Activated CD8-positive, alpha-beta T cell treated with anti-CD3 and anti-CD28 coated beads, Interleukin-2, amount 10 ng/mL, durations not matched to agents 7 days and 5 days (primary cell): ENCODE measurements at regions not wholly inside any gene's neighbourhood (a gene's known extent, or its start where the extent isn't known, plus 50 kb on each side); places are given as distances from the start of the nearest gene placed in this dataset.

ENCODE experiments used
- ATAC-seq: fragments of 150-1000 bp; cut with Tn5 transposase; one replicate; pipeline ENCODE4 v1.10.0; 2021; ENCODE audit warnings: moderate library complexity
- CTCF ChIA-PET: fragments of 350-600 bp; sonication (Branson Sonifier 250); formaldehyde crosslinking; loops from one replicate; lab custom pipeline; 2021; ENCODE audit warnings: antibody characterized with exemption; lab: Charles Lee
- POLR2A ChIA-PET: fragments of 350-600 bp; sonication (Branson Sonifier 250); formaldehyde crosslinking; loops from one replicate; lab custom pipeline; 2021; ENCODE audit warnings: antibody characterized with exemption; lab: Charles Lee
- DNase-seq: peaks from one replicate; pipeline ENCODE4 v3.0.0-alpha.2; 2020
- H3K27ac Mint-ChIP-seq: one replicate; pipeline ENCODE4 v1.8.0; 2021; ENCODE audit warnings: mild to moderate bottlenecking, mixed read lengths
- H3K27me3 Mint-ChIP-seq: one replicate; pipeline ENCODE4 v1.8.0; 2021; ENCODE audit warnings: low read depth, mixed read lengths
- H3K36me3 Mint-ChIP-seq: one replicate; pipeline ENCODE4 v1.8.0; 2021; ENCODE audit warnings: low read depth, mixed read lengths
- H3K4me1 Mint-ChIP-seq: one replicate; pipeline ENCODE4 v1.8.0; 2021; ENCODE audit warnings: low read depth, mixed read lengths
- H3K4me3 Mint-ChIP-seq: one replicate; pipeline ENCODE4 v1.8.0; 2021; ENCODE audit warnings: mild to moderate bottlenecking, mixed read lengths
- H3K9me3 Mint-ChIP-seq: one replicate; pipeline ENCODE4 v1.8.0; 2022; ENCODE audit warnings: mixed read lengths; ENCODE audit not compliant: insufficient read depth

- DNase-seq (no peak), ATAC-seq (no peak)
- no peaks in the 10 kb centered on the region for H3K9me3 Mint-ChIP-seq
- ChIA-PET POLR2A (no interaction called here), CTCF (no interaction called here)
- H3K36me3 Mint-ChIP-seq, result no peaks in the 10 kb centered on the region
- no peak overlapping the region for H3K27ac Mint-ChIP-seq
- peaks cover 2% of the 10 kb centered on the region for H3K27me3 Mint-ChIP-seq
- peaks cover 17% of the 10 kb centered on the region for H3K4me1 Mint-ChIP-seq
- H3K4me3 Mint-ChIP-seq, result no peak overlapping the region
Observed at GRCh38 chr2:117720765-117721164, 93.7 kb upstream of the DDX18 start.

- no peaks in the 10 kb centered on the region for H3K36me3 Mint-ChIP-seq
- DNase-seq, result no peak
- CTCF ChIA-PET, result no interaction called here
- ATAC-seq, result no peak
- H3K27me3 Mint-ChIP-seq, result peaks cover 4% of the 10 kb centered on the region
- no peak overlapping the region for H3K27ac Mint-ChIP-seq
- no peak overlapping the region for H3K4me3 Mint-ChIP-seq
- POLR2A ChIA-PET, result no interaction called here
- H3K4me1 Mint-ChIP-seq, result peaks cover 17% of the 10 kb centered on the region
- no peaks in the 10 kb centered on the region for H3K9me3 Mint-ChIP-seq
Observed at GRCh38 chr2:117723483-117723882, 91.0 kb upstream of the DDX18 start.

- H3K27ac Mint-ChIP-seq, result no peak overlapping the region
- H3K27me3 Mint-ChIP-seq, result peaks cover 4% of the 10 kb centered on the region
- H3K4me1 Mint-ChIP-seq, result peaks cover 17% of the 10 kb centered on the region
- no peak for ATAC-seq
- POLR2A ChIA-PET, result no interaction called here
- DNase-seq, result no peak
- H3K4me3 Mint-ChIP-seq, result no peak overlapping the region
- CTCF ChIA-PET, result no interaction called here
- no peaks in the 10 kb centered on the region for H3K9me3 Mint-ChIP-seq
- H3K36me3 Mint-ChIP-seq, result no peaks in the 10 kb centered on the region
Observed at GRCh38 chr2:117723888-117724434, 90.5 kb upstream of the DDX18 start.

DNA sequence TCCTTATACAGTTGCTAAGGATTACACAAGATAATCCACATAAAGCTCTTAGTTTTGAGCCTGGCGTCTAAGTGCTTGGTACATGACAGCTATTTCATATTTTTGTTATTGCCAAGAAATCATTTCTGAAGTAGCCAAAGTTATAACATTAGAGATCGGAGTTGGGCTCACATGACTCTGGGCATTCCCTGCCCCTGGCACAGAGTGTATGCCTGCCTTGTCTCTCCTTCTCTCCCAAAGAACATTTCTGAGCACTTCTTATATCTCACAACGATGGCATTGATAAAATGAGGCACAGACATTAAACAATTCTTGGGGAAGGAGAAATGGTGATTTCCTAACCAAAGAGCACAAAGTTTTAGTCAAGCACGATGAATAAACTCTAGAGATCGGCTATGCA, 87.7 kb upstream of the DDX18 start:
- H3K27me3 Mint-ChIP-seq, result peaks cover 4% of the 10 kb centered on the region

DNA sequence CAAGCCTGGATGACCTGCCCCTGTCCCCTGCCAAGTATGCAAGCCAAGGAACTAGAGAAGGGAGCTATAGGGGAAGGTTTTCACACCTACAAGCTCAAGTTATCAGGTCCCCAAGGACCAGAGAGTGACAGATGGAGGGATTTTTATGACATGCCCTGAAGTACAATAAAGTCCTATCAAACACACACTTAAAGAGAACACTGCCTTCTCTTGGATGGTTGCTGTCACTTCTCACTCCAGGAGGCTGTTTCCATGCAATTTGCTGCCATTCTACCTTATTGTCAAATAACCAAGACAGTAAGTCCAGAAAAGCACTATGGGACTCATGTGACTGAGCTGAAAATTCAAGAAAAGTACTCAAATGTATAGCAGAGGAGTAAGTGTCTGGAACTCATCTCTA, 76.6 kb upstream of the DDX18 start:
- no peaks in the 10 kb centered on the region for H3K36me3 Mint-ChIP-seq
- POLR2A ChIA-PET, result no interaction called here
- H3K27ac Mint-ChIP-seq, result no peak overlapping the region
- no peak overlapping the region for H3K4me3 Mint-ChIP-seq
- H3K9me3 Mint-ChIP-seq, result no peaks in the 10 kb centered on the region
- ATAC-seq (no peak), DNase-seq (no peak)
- CTCF ChIA-PET, result no interaction called here
- H3K4me1 Mint-ChIP-seq, result no peaks in the 10 kb centered on the region
- no peaks in the 10 kb centered on the region for H3K27me3 Mint-ChIP-seq

More for the DNA sequence above, 87.7 kb upstream of the DDX18 start:
- Mint-ChIP-seq H3K9me3 (no peaks in the 10 kb centered on the region), H3K36me3 (no peaks in the 10 kb centered on the region), H3K4me1 (peaks cover 17% of the 10 kb centered on the region), H3K27ac (no peak overlapping the region), H3K4me3 (no peak overlapping the region)
- ChIA-PET POLR2A (no interaction called here), CTCF (interaction anchor here (1.6 kb wide), 1 partner anchor 16 kb away, joined by 3 read pairs; no protein-coding TSS in a partner anchor)
- DNase-seq (no peak), ATAC-seq (no peak)

DNA sequence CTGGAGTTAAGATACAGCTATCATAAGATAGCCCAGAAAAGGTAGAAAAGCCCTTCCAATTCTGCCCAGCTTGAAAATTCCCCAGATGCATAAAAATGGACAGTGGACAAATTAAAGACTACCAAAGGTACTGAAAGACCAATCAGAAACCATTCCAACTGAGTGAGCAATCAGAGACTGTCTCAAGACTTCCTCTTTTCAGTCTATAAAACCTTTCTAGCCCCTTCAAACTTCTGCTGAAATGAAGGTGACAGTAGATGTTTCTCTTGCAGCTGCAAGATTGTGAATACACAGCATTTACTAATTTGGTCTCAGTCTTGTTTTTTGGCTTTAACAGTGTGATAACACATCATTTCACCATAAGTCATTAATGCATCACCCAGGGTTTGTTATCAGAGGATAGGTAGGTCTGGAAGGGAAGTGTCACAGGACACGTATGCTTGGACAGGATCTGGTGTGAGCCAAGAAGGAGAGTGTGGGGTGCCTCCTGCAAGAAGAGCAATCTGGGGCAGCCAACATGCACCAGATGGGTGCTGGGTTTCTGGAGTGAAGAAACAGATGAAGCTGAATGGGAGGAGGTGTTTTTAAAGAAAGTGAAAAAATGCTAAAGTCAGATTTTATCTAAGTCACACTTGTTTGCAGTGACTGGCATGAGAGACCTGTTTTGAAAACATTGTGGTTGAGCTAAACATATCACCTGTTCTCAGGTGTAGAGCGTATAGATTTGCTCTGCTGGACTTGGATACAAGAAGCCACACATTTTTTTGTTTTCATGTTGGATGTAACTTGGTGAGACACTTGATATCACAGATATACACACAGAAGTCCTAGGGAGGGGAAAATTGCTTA, 75.3 kb upstream of the DDX18 start:
- no peaks in the 10 kb centered on the region for H3K4me1 Mint-ChIP-seq
- ChIA-PET CTCF (no interaction called here), POLR2A (no interaction called here)
- H3K27me3 Mint-ChIP-seq, result no peaks in the 10 kb centered on the region
- no peak for ATAC-seq
- H3K9me3 Mint-ChIP-seq, result no peaks in the 10 kb centered on the region
- no peaks in the 10 kb centered on the region for H3K36me3 Mint-ChIP-seq
- no peak overlapping the region for H3K27ac Mint-ChIP-seq
- no peak overlapping the region for H3K4me3 Mint-ChIP-seq
- no peak for DNase-seq

DNA sequence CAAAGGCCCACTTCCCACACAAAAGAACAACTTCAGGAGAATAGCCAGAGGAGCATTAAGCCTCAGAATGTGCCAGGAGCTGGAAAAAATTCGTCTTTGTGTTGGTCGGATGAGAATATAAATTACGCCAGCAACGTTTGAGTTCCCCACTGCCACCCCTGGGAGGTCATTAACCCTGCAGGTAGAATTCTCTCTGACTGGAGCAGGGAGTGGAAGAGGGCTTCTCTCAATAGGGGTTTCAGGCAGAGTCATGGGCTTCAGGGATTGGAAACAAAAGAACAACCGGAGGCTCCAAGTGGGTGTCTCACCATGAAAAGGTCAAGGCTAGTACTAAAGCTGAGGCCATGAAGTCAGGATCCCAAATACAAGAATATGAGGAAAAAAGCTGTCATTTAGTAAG, 69.0 kb upstream of the DDX18 start:
- ATAC-seq, result no peak
- no peaks in the 10 kb centered on the region for H3K4me1 Mint-ChIP-seq
- H3K27me3 Mint-ChIP-seq, result no peaks in the 10 kb centered on the region
- no peaks in the 10 kb centered on the region for H3K36me3 Mint-ChIP-seq
- DNase-seq, result no peak
- POLR2A ChIA-PET, result no interaction called here
- CTCF ChIA-PET, result no interaction called here
- H3K4me3 Mint-ChIP-seq, result no peak overlapping the region
- no peaks in the 10 kb centered on the region for H3K9me3 Mint-ChIP-seq
- no peak overlapping the region for H3K27ac Mint-ChIP-seq

- POLR2A ChIA-PET, result no interaction called here
- no peaks in the 10 kb centered on the region for H3K27me3 Mint-ChIP-seq
- no peak overlapping the region for H3K4me3 Mint-ChIP-seq
- no peak for ATAC-seq
- CTCF ChIA-PET, result no interaction called here
- no peaks in the 10 kb centered on the region for H3K9me3 Mint-ChIP-seq
- H3K27ac Mint-ChIP-seq, result no peak overlapping the region
- no peak for DNase-seq
- H3K4me1 Mint-ChIP-seq, result no peaks in the 10 kb centered on the region
- H3K36me3 Mint-ChIP-seq, result no peaks in the 10 kb centered on the region
Observed at GRCh38 chr2:117755768-117756167, 58.7 kb upstream of the DDX18 start.

- POLR2A ChIA-PET, result no interaction called here
- H3K4me1 Mint-ChIP-seq, result no peaks in the 10 kb centered on the region
- ATAC-seq, result no peak
- H3K27me3 Mint-ChIP-seq, result no peaks in the 10 kb centered on the region
- H3K4me3 Mint-ChIP-seq, result no peak overlapping the region
- no peak overlapping the region for H3K27ac Mint-ChIP-seq
- DNase-seq, result no peak
- CTCF ChIA-PET, result no interaction called here
- no peaks in the 10 kb centered on the region for H3K36me3 Mint-ChIP-seq
- no peaks in the 10 kb centered on the region for H3K9me3 Mint-ChIP-seq
Observed at GRCh38 chr2:117760916-117761315, 53.6 kb upstream of the DDX18 start.

DNA sequence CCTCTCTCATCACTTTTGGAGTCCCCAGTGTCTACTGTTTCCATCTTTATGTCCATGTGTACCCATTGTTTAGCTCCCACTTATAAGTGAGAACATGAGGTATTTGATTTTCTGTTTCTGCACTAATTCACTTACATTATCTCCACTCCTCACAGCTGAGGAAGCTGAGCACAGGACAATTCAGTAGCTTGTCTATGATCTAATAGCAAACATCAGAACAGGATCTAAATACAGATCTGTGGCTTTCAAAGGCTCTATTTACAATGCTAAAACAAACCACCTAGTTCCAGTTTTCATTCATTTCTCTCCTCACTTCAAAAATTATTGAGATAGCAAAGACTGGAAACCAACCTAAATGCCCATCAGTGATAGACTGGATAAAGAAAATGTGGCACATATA, 52.0 kb upstream of the DDX18 start:
- no peaks in the 10 kb centered on the region for H3K36me3 Mint-ChIP-seq
- no peaks in the 10 kb centered on the region for H3K27me3 Mint-ChIP-seq
- ChIA-PET POLR2A (no interaction called here), CTCF (no interaction called here)
- H3K4me1 Mint-ChIP-seq, result no peaks in the 10 kb centered on the region
- no peak overlapping the region for H3K4me3 Mint-ChIP-seq
- ATAC-seq (no peak), DNase-seq (no peak)
- H3K27ac Mint-ChIP-seq, result no peak overlapping the region
- no peaks in the 10 kb centered on the region for H3K9me3 Mint-ChIP-seq

GRCh38 chr2:117763804-117764203, 50.7 kb upstream of the DDX18 start:
- CTCF ChIA-PET, result interaction anchor here (1.1 kb wide), 1 partner anchor 294 kb away, joined by 3 read pairs; no protein-coding TSS in a partner anchor
- no peak overlapping the region for H3K27ac Mint-ChIP-seq
- POLR2A ChIA-PET, result no interaction called here

More at GRCh38 chr2:117763804-117764203, 50.7 kb upstream of the DDX18 start:
- no peak for DNase-seq
- Mint-ChIP-seq H3K27me3 (no peaks in the 10 kb centered on the region), H3K4me3 (no peak overlapping the region), H3K9me3 (no peaks in the 10 kb centered on the region), H3K36me3 (no peaks in the 10 kb centered on the region), H3K4me1 (no peaks in the 10 kb centered on the region)
- ATAC-seq, result no peak
